H1 (cell line): ENCODE measurements at regions not wholly inside any gene's neighbourhood (a gene's known extent, or its start where the extent isn't known, plus 50 kb on each side); places are given as distances from the start of the nearest gene placed in this dataset.

Source experiments
- CTCF ChIA-PET: fragments of 300-600 bp; sonication (Branson Sonifier 250); formaldehyde crosslinking; loops from one replicate; lab custom pipeline; 2021; ENCODE audit not compliant: partially characterized antibody; lab: Charles Lee
- POLR2A ChIA-PET: fragments of 300-600 bp; sonication (Branson Sonifier 250); formaldehyde crosslinking; loops from one replicate; lab custom pipeline; 2021; ENCODE audit warnings: inconsistent platforms; ENCODE audit not compliant: partially characterized antibody; lab: Charles Lee
- DNase-seq, 2 experiments: peaks; one replicate each; pipeline versions ENCODE4 v3.0.0 to v3.0.0-alpha.2; 2010 to 2022; ENCODE audit warnings: low spot score in 2 of 2, low read depth in 1 of 2, mixed read lengths in 1 of 2
- FAIRE-seq: peaks from 2 replicates; lab custom pipeline; 2011; peaks lifted over from hg19 to GRCh38; lab: Jason Lieb, UNC
- H2AFZ ChIP-seq: 2 replicates; pipeline ENCODE4 v1.8.1; 2012; ENCODE audit warnings: low read length, inconsistent platforms
- H2AK5ac ChIP-seq: 2 replicates; pipeline ENCODE4 v1.6.1; 2013; ENCODE audit warnings: low read depth, low read length
- H2BK120ac ChIP-seq: replicated peaks from 2 replicates; pipeline ENCODE3; 2013; ENCODE audit warnings: low read depth, low read length, inconsistent platforms
- H2BK12ac ChIP-seq: 2 replicates; pipeline ENCODE4 v1.6.1; 2013; ENCODE audit warnings: low read depth, low read length
- H2BK15ac ChIP-seq: 2 replicates; pipeline ENCODE4 v1.6.1; 2013; ENCODE audit warnings: low read length
- H2BK20ac ChIP-seq: 2 replicates; pipeline ENCODE4 v1.6.1; 2013; ENCODE audit warnings: low read length
- H2BK5ac ChIP-seq: 2 replicates; pipeline ENCODE4 v1.6.1; 2013; ENCODE audit warnings: low read depth, low read length
- H3K14ac ChIP-seq: 2 replicates; pipeline ENCODE4 v1.6.1; 2013; ENCODE audit warnings: inconsistent platforms; ENCODE audit not compliant: insufficient read length
- H3K18ac ChIP-seq: 2 replicates; pipeline ENCODE4 v1.6.1; 2013; ENCODE audit warnings: low read length; ENCODE audit errors: extremely low read depth
- H3K23ac ChIP-seq: 2 replicates; pipeline ENCODE4 v1.6.1; 2013; ENCODE audit warnings: inconsistent platforms; ENCODE audit not compliant: insufficient read length
- H3K23me2 ChIP-seq: 2 replicates; pipeline ENCODE4 v1.6.1; 2013; ENCODE audit warnings: low read depth, low read length
- H3K27ac ChIP-seq: 2 replicates; pipeline ENCODE4 v1.6.1; 2011; ENCODE audit warnings: low read depth, low read length, inconsistent platforms
- H3K27me3 ChIP-seq, 4 experiments: replicated peaks in 1 of 4; 1 replicate in 1 of 4; 2 replicates in 3 of 4; pipeline versions ENCODE4 v1.6.1 to v1.8.1; 2011 to 2013; ENCODE audit warnings: low read length in 3 of 4, mild to moderate bottlenecking in 3 of 4, inconsistent platforms in 2 of 4, mixed read lengths in 2 of 4, moderate library complexity in 1 of 4; ENCODE audit not compliant: control insufficient read depth in 3 of 4, insufficient read depth in 3 of 4; ENCODE audit errors: extremely low read depth in 1 of 4
- H3K36me3 ChIP-seq, 4 experiments: 2 replicates each; pipeline versions ENCODE4 v1.6.1 to v1.8.1; 2011 to 2013; ENCODE audit warnings: mild to moderate bottlenecking in 4 of 4, low read length in 3 of 4, moderate library complexity in 2 of 4, control low read depth in 1 of 4, inconsistent platforms in 1 of 4; ENCODE audit not compliant: insufficient read depth in 4 of 4, control insufficient read depth in 2 of 4
- H3K4ac ChIP-seq: replicated peaks from 2 replicates; pipeline ENCODE3; 2013; ENCODE audit warnings: low read length, low read depth, mixed read lengths, inconsistent platforms; ENCODE audit not compliant: insufficient read length
- H3K4me1 ChIP-seq, 4 experiments: replicated peaks in 1 of 4; 1 replicate in 1 of 4; 2 replicates in 3 of 4; pipeline versions ENCODE4 v1.6.1 to v1.8.1; 2011 to 2013; ENCODE audit warnings: low read length in 3 of 4, inconsistent platforms in 2 of 4, mixed read lengths in 1 of 4; ENCODE audit not compliant: insufficient read depth in 4 of 4, control insufficient read depth in 3 of 4
- H3K4me2 ChIP-seq, 2 experiments: 2 replicates each; pipeline versions ENCODE4 v1.6.1 to v1.8.1; 2011 to 2013; ENCODE audit warnings: low read depth in 2 of 2, low read length in 2 of 2, control low read depth in 1 of 2, inconsistent platforms in 1 of 2, mild to moderate bottlenecking in 1 of 2; ENCODE audit not compliant: insufficient read depth in 1 of 2
- H3K4me3 ChIP-seq, 4 experiments: fragments of 200-600, 300-600 bp in 1 of 4; sonication (generic), shearing (Covaris generic), sonication (Bioruptor Twin) in 1 of 4; 2 replicates each; pipeline versions ENCODE4 v1.5.1 to v1.8.1; 2011 to 2016; ENCODE audit warnings: low read length in 4 of 4, low read depth in 3 of 4, control low read depth in 2 of 4, inconsistent platforms in 2 of 4, mild to moderate bottlenecking in 2 of 4, mixed read lengths in 1 of 4, moderate library complexity in 1 of 4; ENCODE audit not compliant: insufficient read depth in 2 of 4; ENCODE audit errors: extremely low read depth in 1 of 4
- H3K56ac ChIP-seq: replicated peaks from 2 replicates; pipeline ENCODE3; 2013; ENCODE audit warnings: low read depth, mild to moderate bottlenecking, mixed read lengths, low read length, inconsistent platforms; ENCODE audit not compliant: insufficient read length
- H3K79me1 ChIP-seq: 2 replicates; pipeline ENCODE4 v1.6.1; 2013; ENCODE audit warnings: low read depth, low read length, control low read depth
- H3K79me2 ChIP-seq, 2 experiments: 2 replicates each; pipeline versions ENCODE4 v1.6.1 to v1.8.1; 2012 to 2013; ENCODE audit warnings: low read length in 2 of 2, mild to moderate bottlenecking in 2 of 2, inconsistent platforms in 1 of 2; ENCODE audit not compliant: insufficient read depth in 2 of 2, control insufficient read depth in 1 of 2
- H3K9ac ChIP-seq, 4 experiments: replicated peaks in 1 of 4; 1 replicate in 1 of 4; 2 replicates in 3 of 4; pipeline versions ENCODE4 v1.6.1 to v1.8.1; 2011 to 2013; ENCODE audit warnings: low read depth in 3 of 4, low read length in 3 of 4, control low read depth in 2 of 4, mild to moderate bottlenecking in 2 of 4, moderate library complexity in 2 of 4, inconsistent platforms in 1 of 4; ENCODE audit errors: extremely low read depth in 1 of 4
- H3K9me3 ChIP-seq, 2 experiments: 2 replicates each; pipeline versions ENCODE4 v1.6.1 to v1.8.1; 2012 to 2013; ENCODE audit warnings: mild to moderate bottlenecking in 2 of 2, moderate library complexity in 2 of 2, control low read depth in 1 of 2, inconsistent platforms in 1 of 2, low read depth in 1 of 2, low read length in 1 of 2, mixed read lengths in 1 of 2; ENCODE audit not compliant: insufficient read depth in 2 of 2
- H4K20me1 ChIP-seq, 2 experiments: replicated peaks in 1 of 2; 2 replicates each; pipeline versions ENCODE3 to v1.8.1; 2011 to 2013; ENCODE audit warnings: inconsistent platforms in 2 of 2, low read length in 2 of 2, mild to moderate bottlenecking in 1 of 2; ENCODE audit not compliant: insufficient read depth in 2 of 2, control insufficient read depth in 1 of 2
- H4K5ac ChIP-seq: 2 replicates; pipeline ENCODE4 v1.6.1; 2013; ENCODE audit warnings: low read length, low read depth, mixed read lengths, inconsistent platforms; ENCODE audit not compliant: insufficient read length
- H4K8ac ChIP-seq: 2 replicates; pipeline ENCODE4 v1.8.0; 2013; ENCODE audit warnings: mild to moderate bottlenecking, moderate library complexity, low read length, inconsistent platforms; ENCODE audit not compliant: insufficient read depth; ENCODE audit errors: extremely low read depth
- H4K91ac ChIP-seq: replicated peaks from 2 replicates; pipeline ENCODE3; 2013; ENCODE audit warnings: low read length, mixed read lengths, inconsistent platforms; ENCODE audit not compliant: insufficient read length
- BACH1 ChIP-seq: IDR thresholded peaks from 2 replicates; pipeline ENCODE4 v1.6.1; 2012; ENCODE audit warnings: low read length, improper control_type of control experiment
- BRCA1 ChIP-seq: IDR thresholded peaks from 2 replicates; pipeline ENCODE4 v1.6.1; 2012; ENCODE audit warnings: low read depth, low read length, improper control_type of control experiment
- CBX8 ChIP-seq: fragments of 300-800, 300-1000 bp; sonication (generic); IDR thresholded peaks from 2 replicates; pipeline ENCODE4 v1.7.1; 2016; ENCODE audit warnings: low read depth, low read length, borderline replicate concordance
- JUND ChIP-seq: IDR thresholded peaks from 2 replicates; pipeline ENCODE4 v1.6.1; 2011; ENCODE audit warnings: mild to moderate bottlenecking, improper control_type of control experiment, low read length
- SAP30 ChIP-seq: fragments of 300-600 bp; sonication (generic); IDR thresholded peaks from 2 replicates; pipeline ENCODE4 v1.7.1; 2012; ENCODE audit warnings: low read length, moderate library complexity, mild to moderate bottlenecking, inconsistent platforms; ENCODE audit not compliant: insufficient read depth, insufficient replicate concordance
- SIX5 ChIP-seq: IDR thresholded peaks from 2 replicates; pipeline ENCODE4 v1.6.1; 2011; ENCODE audit warnings: mild to moderate bottlenecking, low read depth, low read length
- TAF1 ChIP-seq: IDR thresholded peaks from 2 replicates; pipeline ENCODE4 v1.6.1; 2011; ENCODE audit warnings: mild to moderate bottlenecking, low read depth, low read length
- TEAD4 ChIP-seq: IDR thresholded peaks from 2 replicates; pipeline ENCODE4 v1.6.1; 2012; ENCODE audit warnings: low read depth, low read length, inconsistent platforms, mixed read lengths
- WGBS, 2 experiments: shearing (Covaris generic) in 1 of 2; methylation state at CpG; one replicate each; pipeline versions ENCODE4 v1.1.6 to v1.1.7; 2013 to 2015; ENCODE audit warnings: low lambda C conversion rate in 2 of 2, mixed read lengths in 2 of 2, inconsistent platforms in 1 of 2, low coverage in 1 of 2, missing lambda C conversion rate in 1 of 2; ENCODE audit not compliant: insufficient replicate concordance in 2 of 2, insufficient coverage in 1 of 2, insufficient read length in 1 of 2; ENCODE audit errors: extremely low coverage in 1 of 2, missing lambda C conversion rate in 1 of 2; 5-methylcytosine and 5-hydroxymethylcytosine counted together
- TF ChIP-seq, protein P1 (sequence below): IDR thresholded peaks from 2 replicates; pipeline ENCODE4 v1.6.1; 2012; ENCODE audit warnings: inconsistent platforms
- TF ChIP-seq, protein P2 (sequence below): IDR thresholded peaks from 2 replicates; pipeline ENCODE4 v1.6.1; 2012; ENCODE audit warnings: low read length, inconsistent platforms
- TF ChIP-seq, protein P3 (sequence below): IDR thresholded peaks from 2 replicates; pipeline ENCODE4 v1.6.1; 2012; ENCODE audit warnings: inconsistent platforms

DNA sequence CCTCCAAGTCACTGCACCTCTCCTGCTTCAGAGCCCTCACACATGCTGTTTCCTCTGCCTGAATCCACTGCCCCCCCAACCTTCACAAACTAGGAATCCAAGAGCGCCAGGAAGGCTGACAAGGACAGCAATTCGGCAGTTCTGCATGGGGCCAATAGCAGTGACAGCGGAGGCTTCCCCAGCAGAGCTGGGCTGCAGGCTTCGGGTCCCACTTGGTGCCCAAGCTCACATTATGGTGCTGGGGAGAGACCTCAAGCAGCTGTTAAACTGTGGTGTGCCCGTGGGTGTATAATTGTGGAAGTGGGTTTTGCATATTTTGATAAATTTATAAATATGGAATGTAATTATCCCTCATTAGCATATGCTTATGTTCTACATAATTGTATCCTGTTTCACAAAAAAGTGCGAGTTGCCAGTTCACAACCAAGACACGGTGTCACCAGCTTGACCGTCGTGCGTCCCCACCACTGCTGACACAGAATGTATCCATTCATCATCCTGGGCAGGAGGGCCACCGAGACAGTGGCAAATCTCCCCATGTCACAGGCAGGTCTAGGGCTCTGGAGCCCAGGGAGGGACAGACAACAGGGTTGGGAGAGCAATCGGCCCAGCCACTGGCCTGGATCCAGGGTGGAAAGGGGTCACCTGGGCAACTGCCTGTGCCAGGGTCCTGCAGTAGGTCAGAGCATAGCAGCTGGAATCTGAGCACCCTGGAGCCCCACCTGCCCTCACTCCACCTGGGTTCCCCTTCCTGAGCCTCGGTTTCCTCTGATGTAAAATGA lies 81.6 kb downstream of the MATN1 start:
- Histone ChIP-seq H4K5ac (no peak overlapping the region), H2AK5ac (no peak overlapping the region), H2BK5ac (no peak overlapping the region), H3K23me2 (no peaks in the 10 kb centered on the region), H3K4me3 (no peak overlapping the region), H2BK120ac (no peak overlapping the region), H4K91ac (no peak overlapping the region), H3K9me3 (no peaks in the 10 kb centered on the region), H2AFZ (no peak overlapping the region), H2BK15ac (no peak overlapping the region), H3K36me3 (no peaks in the 10 kb centered on the region), H3K4me2 (no peak overlapping the region), H3K4ac (no peak overlapping the region), H4K20me1 (no peaks in the 10 kb centered on the region), H2BK20ac (no peak overlapping the region), H3K14ac (no peak overlapping the region), H3K79me2 (no peaks in the 10 kb centered on the region), H3K79me1 (no peaks in the 10 kb centered on the region), H4K8ac (no peak overlapping the region), H3K4me1 (no peaks in the 10 kb centered on the region), H3K56ac (no peak overlapping the region), H3K23ac (no peak overlapping the region), H3K9ac (no peak overlapping the region), H3K27me3 (no peaks in the 10 kb centered on the region), H3K27ac (no peak overlapping the region), H3K18ac (no peak overlapping the region), H2BK12ac (no peak overlapping the region)
- no peak for FAIRE-seq
- WGBS, 2 experiments = 89% methylated on average over 13 of the region's 13 CpGs; no CpG with 5 or more reads in 1 of the 2 experiments
- ChIA-PET CTCF (interaction anchor here (1.1 to 1.6 kb wide), 3 partner anchors 10 to 262 kb away, joined by 3 to 5 read pairs (median 3); no protein-coding TSS in a partner anchor), POLR2A (no interaction called here)
- DNase-seq = no peak
- TF ChIP-seq TAF1 (no peak), CBX8 (no peak), TEAD4 (no peak), SIX5 (no peak), BACH1 (no peak), BRCA1 (no peak), JUND (no peak), SAP30 (no peak)
- TF ChIP-seq, protein P1, sequence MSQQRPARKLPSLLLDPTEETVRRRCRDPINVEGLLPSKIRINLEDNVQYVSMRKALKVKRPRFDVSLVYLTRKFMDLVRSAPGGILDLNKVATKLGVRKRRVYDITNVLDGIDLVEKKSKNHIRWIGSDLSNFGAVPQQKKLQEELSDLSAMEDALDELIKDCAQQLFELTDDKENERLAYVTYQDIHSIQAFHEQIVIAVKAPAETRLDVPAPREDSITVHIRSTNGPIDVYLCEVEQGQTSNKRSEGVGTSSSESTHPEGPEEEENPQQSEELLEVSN = no peak
- TF ChIP-seq, protein P2, sequence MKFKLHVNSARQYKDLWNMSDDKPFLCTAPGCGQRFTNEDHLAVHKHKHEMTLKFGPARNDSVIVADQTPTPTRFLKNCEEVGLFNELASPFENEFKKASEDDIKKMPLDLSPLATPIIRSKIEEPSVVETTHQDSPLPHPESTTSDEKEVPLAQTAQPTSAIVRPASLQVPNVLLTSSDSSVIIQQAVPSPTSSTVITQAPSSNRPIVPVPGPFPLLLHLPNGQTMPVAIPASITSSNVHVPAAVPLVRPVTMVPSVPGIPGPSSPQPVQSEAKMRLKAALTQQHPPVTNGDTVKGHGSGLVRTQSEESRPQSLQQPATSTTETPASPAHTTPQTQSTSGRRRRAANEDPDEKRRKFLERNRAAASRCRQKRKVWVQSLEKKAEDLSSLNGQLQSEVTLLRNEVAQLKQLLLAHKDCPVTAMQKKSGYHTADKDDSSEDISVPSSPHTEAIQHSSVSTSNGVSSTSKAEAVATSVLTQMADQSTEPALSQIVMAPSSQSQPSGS = no peak
- TF ChIP-seq, protein P3, sequence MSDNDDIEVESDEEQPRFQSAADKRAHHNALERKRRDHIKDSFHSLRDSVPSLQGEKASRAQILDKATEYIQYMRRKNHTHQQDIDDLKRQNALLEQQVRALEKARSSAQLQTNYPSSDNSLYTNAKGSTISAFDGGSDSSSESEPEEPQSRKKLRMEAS = no peak
